ENCODE measurements at regions not wholly inside any gene's neighbourhood (a gene's known extent, or its start where the extent isn't known, plus 50 kb on each side); places are given as distances from the start of the nearest gene placed in this dataset.

DNA sequence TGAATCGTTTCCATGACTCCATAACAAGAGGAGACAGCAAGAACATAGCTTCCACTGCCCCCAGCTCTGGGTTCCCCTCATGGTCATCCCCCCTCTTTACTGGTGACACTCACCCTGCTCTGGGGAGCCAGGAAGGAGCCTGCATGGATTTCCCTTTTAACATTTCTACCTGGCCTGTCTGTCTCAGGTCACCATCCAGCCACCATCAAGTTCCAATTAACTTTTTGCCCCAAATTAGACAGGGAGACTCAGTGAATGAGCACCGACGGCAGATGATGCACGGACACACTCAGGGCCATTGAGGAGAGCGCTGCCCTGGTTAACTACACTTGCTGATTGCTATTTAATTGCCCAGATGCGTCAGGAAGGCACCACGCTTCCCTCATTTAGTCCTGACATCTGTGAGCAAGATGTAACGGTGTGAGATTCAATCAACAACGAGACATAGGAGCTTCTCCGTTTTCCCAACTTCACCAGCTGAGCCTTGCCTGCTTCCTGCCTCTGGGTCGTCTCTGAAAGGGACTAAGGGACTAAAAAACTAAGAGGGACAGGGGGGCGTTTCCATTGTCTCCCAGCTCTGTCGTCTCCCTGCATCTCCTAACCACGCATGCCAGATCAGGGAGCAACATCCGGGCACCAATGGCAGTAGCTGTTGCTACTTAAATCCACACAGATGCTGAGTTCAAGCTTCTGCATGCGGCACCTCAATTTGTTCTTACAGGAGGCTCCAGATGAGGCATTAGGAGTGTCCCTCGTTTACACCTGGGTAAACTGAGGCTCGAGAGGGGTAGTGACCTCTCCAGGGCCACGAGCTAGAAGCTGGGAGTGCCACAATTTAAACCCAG is 426.7 kb downstream of the NPHP4 start:
- TF ChIP-seq, protein P1, sequence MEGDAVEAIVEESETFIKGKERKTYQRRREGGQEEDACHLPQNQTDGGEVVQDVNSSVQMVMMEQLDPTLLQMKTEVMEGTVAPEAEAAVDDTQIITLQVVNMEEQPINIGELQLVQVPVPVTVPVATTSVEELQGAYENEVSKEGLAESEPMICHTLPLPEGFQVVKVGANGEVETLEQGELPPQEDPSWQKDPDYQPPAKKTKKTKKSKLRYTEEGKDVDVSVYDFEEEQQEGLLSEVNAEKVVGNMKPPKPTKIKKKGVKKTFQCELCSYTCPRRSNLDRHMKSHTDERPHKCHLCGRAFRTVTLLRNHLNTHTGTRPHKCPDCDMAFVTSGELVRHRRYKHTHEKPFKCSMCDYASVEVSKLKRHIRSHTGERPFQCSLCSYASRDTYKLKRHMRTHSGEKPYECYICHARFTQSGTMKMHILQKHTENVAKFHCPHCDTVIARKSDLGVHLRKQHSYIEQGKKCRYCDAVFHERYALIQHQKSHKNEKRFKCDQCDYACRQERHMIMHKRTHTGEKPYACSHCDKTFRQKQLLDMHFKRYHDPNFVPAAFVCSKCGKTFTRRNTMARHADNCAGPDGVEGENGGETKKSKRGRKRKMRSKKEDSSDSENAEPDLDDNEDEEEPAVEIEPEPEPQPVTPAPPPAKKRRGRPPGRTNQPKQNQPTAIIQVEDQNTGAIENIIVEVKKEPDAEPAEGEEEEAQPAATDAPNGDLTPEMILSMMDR (IDR thresholded peaks at IDR 0.05; ENCODE audit: borderline replicate concordance, extremely low read depth, low read length, poor library complexity, severe bottlenecking): no peak
- TF ChIP-seq EZH2 (IDR thresholded peaks at IDR 0.05; ENCODE audit: borderline replicate concordance, low read depth, low read length, severe bottlenecking): no peak

DNA sequence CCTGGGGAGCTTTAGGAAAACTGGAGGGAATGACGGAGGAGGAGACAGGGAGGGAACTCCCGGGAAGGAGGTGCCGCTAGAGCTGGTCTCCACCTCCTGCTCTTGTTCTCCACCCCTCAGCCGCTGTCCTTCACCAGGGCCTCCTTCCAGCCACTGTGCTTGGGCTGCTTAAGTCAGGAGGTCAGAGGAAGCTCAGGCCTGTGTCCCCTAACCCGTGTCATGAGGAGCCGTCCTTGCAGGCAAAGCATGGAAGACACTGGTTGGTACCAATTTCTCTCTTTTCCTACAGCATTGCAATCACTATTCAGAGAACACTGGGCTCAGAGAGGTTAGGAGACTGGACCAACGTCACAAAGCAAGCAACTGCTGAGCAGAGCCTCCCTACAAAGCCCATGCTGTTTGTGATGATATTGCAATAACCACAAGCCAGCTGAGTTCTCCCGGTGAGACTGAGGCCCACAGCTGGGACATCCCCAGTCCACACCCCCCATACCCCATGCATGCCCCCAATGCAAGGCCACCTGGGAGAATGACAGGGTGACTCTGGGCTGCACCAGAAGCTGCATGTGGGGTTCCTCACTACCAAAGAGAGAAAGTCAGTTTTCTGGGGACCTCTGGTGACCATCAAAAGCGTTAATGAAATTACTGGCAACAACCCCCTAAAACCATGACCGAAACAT is 427.5 kb downstream of the NPHP4 start:
- Histone ChIP-seq H4K20me1 (ENCODE audit: insufficient read depth, low read length) (no peaks in the 10 kb centered on the region), H3K9me3 (ENCODE audit: insufficient read depth, low read length, severe bottlenecking) (peaks cover 2% of the 10 kb centered on the region), H3K4me3 (ENCODE audit: low read depth in 1 of 2, low read length in 2 of 2) (no peak overlapping the region), H3K4me1 (ENCODE audit: insufficient read depth, low read length) (no peaks in the 10 kb centered on the region), H3K4me2 (ENCODE audit: insufficient read depth, low read length) (no peak overlapping the region), H2AFZ (ENCODE audit: low read depth, low read length) (no peak overlapping the region), H3K27me3 (ENCODE audit: insufficient read depth, low read length, poor library complexity) (no peaks in the 10 kb centered on the region), H3K36me3 (ENCODE audit: insufficient read depth, low read length) (no peaks in the 10 kb centered on the region), H3K9ac (ENCODE audit: low read depth, low read length) (no peak overlapping the region), H3K27ac (ENCODE audit: low read length) (no peak overlapping the region), H3K79me2 (ENCODE audit: insufficient read depth, low read length) (no peaks in the 10 kb centered on the region)
- TF ChIP-seq EZH2 (IDR thresholded peaks at IDR 0.05; ENCODE audit: borderline replicate concordance, low read depth, low read length, severe bottlenecking): no peak
- TF ChIP-seq, protein P1 (IDR thresholded peaks at IDR 0.05; ENCODE audit: borderline replicate concordance, extremely low read depth, low read length, poor library complexity, severe bottlenecking): no peak
- no peak for ATAC-seq (ENCODE audit: insufficient read depth, low read depth)
- DNase-seq: no peak

More for the DNA sequence above, 426.7 kb downstream of the NPHP4 start:
- no peak overlapping the region for H3K4me3 ChIP-seq (ENCODE audit: low read depth in 1 of 2, low read length in 2 of 2)
- H4K20me1 ChIP-seq (ENCODE audit: insufficient read depth, low read length): no peaks in the 10 kb centered on the region
- H3K36me3 ChIP-seq (ENCODE audit: insufficient read depth, low read length): no peaks in the 10 kb centered on the region
- H3K27ac ChIP-seq (ENCODE audit: low read length): no peak overlapping the region
- no peaks in the 10 kb centered on the region for H3K79me2 ChIP-seq (ENCODE audit: insufficient read depth, low read length)
- H3K9me3 ChIP-seq (ENCODE audit: insufficient read depth, low read length, severe bottlenecking): peaks cover 5% of the 10 kb centered on the region
- ATAC-seq (ENCODE audit: insufficient read depth, low read depth) (no peak), DNase-seq (no peak)
- no peak overlapping the region for H3K9ac ChIP-seq (ENCODE audit: low read depth, low read length)
- no peak overlapping the region for H3K4me2 ChIP-seq (ENCODE audit: insufficient read depth, low read length)
- H3K4me1 ChIP-seq (ENCODE audit: insufficient read depth, low read length): no peaks in the 10 kb centered on the region
- H2AFZ ChIP-seq (ENCODE audit: low read depth, low read length): no peak overlapping the region
- H3K27me3 ChIP-seq (ENCODE audit: insufficient read depth, low read length, poor library complexity): no peaks in the 10 kb centered on the region

DNA sequence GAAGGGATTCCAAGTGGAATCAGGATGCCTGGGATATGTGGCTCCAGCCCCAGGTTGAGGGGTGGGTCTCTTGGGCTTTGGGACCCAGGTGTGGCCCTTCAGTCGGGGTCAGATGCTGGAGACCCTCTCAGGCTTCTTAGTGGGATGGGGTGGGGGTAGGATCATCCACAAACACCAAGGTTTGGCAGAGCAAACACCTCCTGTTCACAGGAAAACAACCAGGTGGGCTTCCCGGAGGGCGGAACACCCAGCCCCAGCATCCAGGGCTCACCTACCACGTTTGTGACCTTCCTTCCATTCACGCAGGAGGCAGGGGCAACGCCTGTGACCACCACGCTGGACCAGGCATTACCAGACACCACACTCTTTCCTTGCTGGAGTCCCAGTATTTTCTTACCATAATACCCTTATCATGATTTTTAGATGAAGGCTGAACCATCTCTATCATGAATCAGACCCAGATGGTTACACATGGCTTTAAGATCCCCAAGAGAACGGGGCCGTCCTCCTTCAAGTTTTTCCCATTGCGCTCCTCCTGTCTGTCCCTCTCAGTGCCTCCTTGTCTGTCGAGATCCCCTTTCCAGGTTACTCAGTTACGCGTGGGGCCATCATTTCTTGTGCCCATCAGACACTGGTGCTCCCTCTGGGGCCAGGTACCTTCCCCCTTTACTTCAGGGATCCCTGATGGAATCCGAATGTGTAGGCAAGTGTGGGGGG is 428.2 kb downstream of the NPHP4 start:
- Histone ChIP-seq H3K27ac (ENCODE audit: low read length) (no peak overlapping the region), H3K9me3 (ENCODE audit: insufficient read depth, low read length, severe bottlenecking) (peaks cover 2% of the 10 kb centered on the region), H3K4me3 (ENCODE audit: low read depth in 1 of 2, low read length in 2 of 2) (no peak overlapping the region), H3K79me2 (ENCODE audit: insufficient read depth, low read length) (no peaks in the 10 kb centered on the region), H2AFZ (ENCODE audit: low read depth, low read length) (no peak overlapping the region), H3K4me1 (ENCODE audit: insufficient read depth, low read length) (no peaks in the 10 kb centered on the region), H4K20me1 (ENCODE audit: insufficient read depth, low read length) (no peaks in the 10 kb centered on the region), H3K27me3 (ENCODE audit: insufficient read depth, low read length, poor library complexity) (no peaks in the 10 kb centered on the region), H3K4me2 (ENCODE audit: insufficient read depth, low read length) (no peak overlapping the region), H3K9ac (ENCODE audit: low read depth, low read length) (no peak overlapping the region), H3K36me3 (ENCODE audit: insufficient read depth, low read length) (no peaks in the 10 kb centered on the region)
- ATAC-seq (ENCODE audit: insufficient read depth, low read depth) (no peak), DNase-seq (no peak)
- TF ChIP-seq, protein P1 (IDR thresholded peaks at IDR 0.05; ENCODE audit: borderline replicate concordance, extremely low read depth, low read length, poor library complexity, severe bottlenecking): no peak
- TF ChIP-seq EZH2 (IDR thresholded peaks at IDR 0.05; ENCODE audit: borderline replicate concordance, low read depth, low read length, severe bottlenecking): no peak
